GM19452 (cell line): ENCODE measurements at regions not wholly inside any gene's neighbourhood (a gene's known extent, or its start where the extent isn't known, plus 50 kb on each side); places are given as distances from the start of the nearest gene placed in this dataset.
"Not testable (repeated sequence)": the region's sequence is repeated elsewhere in the genome, so short reads cannot be mapped to it uniquely, and the experiment has no call there.

Experiments used
- ATAC-seq: cut with Tn5 transposase; IDR thresholded peaks from one replicate; pipeline ENCODE4 v1.9.1; 2021; ENCODE audit not compliant: unreplicated experiment

DNA sequence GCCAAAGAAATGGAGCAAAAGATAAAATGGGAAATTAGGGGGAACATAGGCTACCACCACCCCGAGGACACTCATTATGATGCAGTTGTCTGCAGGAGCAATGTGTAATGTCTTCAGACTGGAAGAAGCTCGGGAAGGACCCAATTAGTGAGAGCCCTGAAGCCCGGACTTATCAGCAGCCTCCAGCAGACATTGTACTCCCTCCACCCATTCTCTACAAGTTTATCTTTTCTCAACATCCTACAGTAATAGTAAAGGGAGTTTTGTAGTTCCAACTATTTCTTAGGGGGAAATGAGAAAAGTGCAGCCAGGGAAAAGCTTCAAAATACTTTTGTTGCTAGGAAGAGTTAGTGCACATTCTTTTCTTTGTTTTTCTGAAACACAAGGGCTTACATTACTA is 657.3 kb upstream of the COBL start:
- ATAC-seq, result no peak

DNA sequence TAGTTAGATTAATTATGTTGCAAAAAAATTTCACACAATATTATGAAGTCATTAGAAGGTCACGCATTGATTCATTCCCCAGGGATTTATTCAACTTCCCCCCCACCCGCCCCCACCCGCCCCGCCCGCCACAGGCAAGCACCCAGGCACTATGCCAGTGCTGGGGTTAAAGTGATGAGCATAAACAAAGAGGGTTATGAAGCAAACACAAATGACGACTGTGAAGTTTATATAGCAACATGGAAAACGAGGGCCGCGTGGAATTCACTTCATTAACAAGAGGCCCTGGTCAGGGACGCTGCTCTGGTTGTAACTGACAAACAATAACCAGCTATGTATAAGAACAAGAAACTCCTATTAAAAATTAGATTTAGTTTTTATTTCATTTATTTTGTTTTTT is 656.5 kb upstream of the COBL start:
- ATAC-seq, result no peak

DNA sequence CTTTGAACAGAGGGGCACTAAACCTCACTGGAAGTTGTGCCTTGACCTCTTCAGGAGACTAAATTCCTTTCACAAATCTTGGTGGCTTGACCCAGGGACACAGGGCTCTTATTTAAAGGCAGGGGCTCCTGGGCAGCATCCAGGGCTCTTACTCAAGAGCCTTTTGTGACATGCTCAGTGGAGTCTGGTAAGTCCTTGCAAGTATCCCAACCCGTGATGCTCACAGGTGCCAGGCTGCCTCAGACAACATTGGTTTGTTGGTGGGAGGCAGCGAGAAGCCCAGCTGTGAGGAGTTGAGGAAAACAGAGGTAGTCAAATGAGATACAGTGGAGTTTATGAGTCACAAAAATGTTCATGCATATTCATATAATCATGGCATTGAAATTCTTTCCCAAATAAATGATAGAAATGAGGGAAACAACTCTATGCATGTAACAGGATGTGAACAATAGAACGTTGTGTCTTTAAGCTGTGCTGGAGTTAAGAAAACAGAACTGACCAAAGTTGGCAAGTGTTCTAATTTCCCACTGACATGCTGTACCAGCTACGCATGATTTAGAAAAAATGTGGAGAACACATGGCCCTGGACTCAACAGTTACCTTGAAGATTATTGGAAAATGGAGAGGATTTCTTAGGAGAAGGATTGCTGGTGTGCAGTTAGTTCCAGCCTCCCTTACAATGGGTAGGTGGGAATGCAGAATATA is 654.5 kb upstream of the COBL start:
- ATAC-seq, result no peak

DNA sequence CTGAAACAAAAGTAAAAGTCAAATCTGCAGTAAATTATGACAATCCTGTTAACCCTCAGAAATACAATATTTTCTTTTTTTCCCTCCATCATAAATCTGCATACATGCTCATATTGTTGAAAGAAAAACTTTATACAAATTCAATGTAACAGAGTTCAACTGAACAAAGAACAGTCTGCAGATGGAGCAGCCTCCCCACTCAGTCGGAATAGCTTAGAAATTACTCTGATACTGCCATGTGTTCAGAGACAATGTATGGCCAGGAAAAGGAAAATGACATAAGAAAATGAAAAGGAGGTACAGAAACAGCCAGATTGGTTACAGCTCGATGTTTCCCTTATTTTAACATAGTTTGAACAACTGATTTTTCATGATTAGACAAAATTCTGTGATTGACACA is 651.9 kb upstream of the COBL start:
- no peak for ATAC-seq

DNA sequence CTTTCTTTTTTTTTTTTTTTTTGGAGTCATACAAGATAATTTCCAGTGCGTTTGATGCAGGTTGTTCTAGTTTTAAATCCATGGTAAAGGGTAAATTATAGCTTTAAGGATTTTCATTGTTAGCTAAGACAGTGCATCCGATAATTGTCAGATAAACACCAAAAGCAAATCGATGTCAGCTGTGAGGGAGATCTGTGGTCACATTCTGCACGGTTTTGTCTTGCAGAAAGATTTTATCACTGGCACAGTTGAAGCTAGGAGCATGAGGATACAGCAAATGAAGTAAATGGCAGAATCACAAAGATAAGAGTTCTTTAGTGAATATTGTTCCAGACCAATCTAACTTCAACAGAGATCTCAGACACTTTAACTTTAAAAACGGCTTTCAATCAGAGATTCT is 648.8 kb upstream of the COBL start:
- ATAC-seq, result no peak

DNA sequence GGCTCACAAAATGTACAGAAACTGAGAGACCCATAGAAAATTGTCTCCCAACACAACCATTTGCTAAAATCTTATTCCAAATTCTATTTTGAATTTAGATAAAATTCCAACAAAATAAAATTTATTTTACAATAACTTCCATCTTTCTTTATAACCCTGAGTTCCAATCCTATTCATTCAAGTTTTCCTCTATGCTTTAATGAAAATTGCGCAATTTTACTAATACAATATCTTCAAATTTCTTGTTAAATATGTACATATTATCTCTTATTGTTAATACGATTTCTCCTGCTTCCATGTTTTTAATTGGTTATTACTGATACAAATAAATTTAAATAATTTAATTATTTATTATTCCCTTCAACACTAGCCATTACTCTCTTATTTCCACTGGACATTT is 645.2 kb upstream of the COBL start:
- no peak for ATAC-seq

DNA sequence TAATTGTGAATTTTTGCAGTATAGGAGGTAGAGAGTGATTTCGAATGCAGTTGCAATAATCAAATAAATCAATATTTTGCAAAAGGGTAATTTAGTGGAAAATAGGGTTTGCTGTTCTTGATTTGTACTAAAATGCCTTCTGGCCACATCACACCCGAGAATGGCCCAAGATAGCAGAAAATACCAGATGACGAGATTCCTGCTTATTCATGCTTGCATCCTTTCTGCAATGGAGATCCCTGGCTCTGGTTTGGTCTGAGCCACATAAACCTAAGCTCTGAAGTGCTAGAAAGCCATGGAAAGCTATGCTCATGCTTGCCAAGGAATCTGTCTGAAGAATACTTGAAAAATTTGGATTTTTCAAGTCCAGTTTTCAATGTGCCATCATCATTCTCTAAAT is 634.2 kb upstream of the COBL start:
- no peak for ATAC-seq

DNA sequence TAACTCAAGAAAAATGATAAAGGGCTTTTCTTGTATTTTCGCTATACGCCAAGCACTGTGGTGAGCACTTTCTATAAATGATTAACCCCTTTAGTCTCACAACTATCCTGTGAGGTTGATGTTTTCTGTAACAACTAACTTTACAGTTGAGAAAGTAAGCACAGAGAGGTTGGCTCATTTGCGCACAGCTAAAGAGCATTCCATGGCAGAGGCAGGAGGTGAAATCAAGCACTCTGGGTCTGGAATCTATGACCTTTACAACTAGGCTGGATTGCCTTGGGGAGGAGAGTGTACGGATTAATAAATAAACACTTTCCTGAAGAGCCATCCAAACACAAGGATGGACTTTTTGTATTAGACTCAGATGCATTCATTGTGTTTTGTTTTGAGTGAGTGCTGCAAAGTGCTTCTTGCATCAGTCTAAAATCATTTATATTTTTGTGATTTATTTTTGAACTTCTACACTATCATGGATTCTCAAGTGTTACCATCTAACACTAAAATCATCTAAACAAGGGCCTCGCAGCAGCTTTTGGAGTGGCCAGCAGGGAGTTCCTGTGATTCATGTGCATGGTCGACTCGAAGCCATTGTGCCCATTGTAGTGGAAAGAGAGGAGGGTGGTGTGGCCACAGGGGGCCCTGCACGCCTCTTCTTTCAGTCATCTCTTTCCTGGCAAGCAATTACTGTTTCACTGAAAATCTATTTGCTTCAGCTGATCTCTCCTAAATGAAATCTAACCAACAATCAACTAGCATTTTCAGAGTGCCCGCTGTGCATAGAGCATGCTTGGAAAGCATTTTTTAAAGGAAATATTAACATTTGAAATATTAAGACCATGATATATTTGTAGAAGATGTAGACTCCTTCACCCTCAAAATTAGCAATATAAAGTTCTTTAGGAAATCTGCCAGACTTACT is 633.4 kb upstream of the COBL start:
- ATAC-seq, result no peak

DNA sequence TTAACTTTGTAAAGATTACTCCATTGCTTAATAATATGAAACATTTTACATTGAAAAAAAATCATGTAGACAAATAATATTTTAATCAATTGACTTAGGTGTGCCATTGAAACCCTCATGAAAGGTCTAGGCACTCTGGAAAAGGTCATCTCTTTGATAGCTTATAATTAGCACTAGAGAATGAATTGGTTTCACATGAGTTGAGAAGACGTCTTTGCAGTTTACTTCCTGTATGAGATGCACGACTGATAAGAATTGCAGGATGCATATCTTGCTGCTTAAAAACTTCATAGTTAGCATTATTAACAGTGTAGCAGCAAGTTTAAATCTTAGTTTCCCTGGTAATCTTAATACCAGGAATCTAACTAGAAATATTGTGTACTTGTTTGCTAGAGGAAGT is 614.2 kb upstream of the COBL start:
- no peak for ATAC-seq

DNA sequence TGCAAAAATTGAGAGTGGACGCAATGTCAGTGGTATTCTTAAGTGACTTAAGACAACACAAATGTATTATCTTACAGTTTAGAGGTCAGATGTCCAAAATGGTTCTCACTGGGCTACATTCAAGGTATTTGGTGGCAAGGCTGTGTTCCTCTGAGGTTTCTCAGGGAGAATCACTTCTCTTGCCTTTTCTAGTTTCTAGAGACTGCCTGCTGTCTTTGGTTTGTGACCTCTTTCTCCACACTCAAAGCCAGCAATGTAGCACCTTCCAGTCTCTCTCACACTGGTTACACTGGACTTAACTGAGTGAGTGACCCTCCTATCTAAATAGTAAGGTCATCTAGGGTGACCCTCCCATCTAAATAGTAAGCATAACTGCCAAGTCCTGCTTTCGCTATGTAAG is 613.2 kb upstream of the COBL start:
- ATAC-seq, result no peak

DNA sequence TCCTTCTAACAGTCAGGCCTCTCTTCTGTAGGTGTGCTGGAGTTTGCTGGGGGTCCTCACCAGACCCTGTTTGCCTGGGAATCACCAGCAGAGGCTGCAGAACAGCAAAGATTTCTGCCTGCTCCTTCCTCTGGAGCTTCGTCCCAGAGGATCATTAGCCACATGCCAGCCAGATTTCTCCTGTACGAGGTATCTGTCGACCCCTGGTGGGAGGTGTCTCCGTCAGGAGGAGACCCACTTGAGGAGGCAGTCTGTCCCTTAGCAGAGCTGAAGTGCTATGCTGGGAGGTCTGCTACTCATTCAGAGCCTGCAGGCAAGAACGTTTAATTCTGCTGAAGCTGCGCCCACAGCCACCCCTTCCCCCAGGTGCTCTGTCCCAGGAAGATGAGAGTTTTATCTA is 611.1 kb upstream of the COBL start:
- ATAC-seq, result no peak

DNA sequence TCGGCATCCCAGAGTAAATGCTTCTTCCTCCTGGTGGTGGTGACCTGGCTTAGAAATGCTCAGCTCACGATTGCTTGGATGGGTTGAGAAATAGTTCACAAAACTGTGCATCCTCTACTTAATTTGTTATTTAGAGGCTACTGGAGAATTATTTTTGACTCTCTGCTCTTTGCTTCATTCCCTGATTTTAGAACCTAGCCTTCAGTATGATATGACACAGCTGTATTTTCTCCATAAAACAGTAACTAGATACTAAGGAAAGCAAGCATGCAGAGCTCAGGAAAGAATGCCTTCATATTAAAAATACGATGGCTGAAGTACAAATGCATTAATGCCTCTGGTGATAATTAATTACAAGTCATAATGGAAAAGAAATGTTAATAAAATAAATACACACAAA is 602.0 kb upstream of the COBL start:
- ATAC-seq, result no peak

DNA sequence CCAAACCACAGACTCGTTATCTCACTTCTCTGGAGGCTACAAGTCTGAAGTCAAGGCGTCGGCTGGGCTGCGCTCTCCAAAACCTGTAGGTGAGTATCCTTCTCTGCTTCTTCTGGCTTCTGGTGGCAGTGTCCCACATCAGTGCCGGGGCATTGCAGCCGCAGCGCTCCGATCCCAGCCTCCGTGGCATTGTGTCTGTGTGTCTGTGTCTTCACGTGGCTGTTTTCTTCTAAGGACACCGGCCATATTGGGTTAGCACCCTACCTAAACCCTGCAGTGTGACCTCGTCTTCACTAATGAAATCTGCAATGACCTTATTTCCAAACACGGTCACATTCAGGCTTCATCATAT is 584.9 kb upstream of the COBL start:
- ATAC-seq, result no peak

DNA sequence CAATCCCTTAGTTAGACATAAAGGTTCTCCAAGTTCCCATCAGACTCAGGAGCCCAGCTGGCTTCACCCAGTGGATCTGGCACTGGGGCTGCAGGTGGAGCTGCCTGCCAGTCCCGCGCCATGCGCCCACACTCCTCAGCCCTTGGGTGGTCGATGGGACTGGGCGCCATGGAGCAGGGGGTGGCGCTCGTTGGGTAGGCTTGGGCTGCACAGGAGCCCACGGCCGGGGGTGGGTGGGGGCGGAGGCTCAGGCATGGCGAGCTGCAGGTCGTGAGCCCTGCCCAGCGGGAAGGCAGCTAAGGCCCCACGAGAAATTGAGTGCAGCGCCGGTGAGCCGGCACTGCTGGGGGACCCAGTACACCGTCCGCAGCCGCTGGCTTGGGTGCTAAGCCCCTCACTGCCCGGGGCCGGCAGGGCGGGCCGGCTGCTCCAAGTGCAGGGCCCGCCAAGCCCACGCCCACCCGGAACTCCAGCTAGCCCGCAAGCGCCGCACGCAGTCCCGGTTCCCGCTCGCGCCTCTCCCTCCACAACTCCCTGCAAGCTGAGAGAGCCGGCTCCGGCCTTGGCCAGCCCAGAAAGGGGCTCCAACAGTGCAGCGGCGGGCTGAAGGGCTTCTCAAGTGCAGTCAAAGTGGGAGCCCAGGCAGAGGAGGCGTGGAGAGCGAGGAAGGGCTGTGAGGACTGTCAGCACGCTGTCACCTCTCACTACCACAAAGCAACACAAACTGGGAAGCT is 584.3 kb upstream of the COBL start:
- not testable (repeated sequence) for ATAC-seq

DNA sequence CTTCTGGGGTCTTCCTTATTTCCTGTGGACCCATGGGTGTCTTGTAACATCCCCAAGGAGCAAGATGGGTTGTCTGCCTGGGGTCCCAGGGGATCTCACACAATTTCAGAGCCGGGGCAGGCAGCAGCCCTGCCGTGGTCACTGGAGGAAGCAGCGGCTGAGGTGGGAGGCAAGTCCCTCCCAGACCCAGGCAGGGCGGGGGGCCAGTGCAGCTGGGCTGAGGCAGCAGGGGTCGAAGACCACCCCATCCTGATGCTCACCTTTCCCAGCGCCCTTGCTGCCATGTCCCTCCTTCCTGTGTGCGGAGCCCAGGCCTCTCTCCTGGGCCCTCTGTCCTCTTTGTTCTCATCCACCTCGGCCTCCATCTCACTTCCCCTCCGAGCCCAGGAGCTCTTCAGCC is 583.0 kb upstream of the COBL start:
- ATAC-seq, result no peak

DNA sequence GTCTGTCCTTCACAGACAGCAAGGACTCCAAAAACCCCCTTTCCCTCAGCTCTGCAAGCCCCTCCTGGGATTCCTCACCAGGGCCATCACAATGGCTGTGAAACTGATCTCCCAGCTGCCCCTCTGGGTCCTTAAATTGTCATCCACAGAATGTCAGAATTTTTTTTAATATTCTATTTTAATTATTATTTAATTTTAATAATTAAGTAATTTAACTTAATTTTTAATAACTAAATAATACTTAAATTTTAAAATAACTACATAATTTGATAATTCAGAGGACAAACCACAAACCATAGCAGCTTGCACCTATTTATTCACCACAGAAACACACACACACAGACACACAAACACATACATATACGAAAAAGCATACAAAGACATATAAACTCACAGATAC is 565.8 kb upstream of the COBL start:
- ATAC-seq, result no peak

DNA sequence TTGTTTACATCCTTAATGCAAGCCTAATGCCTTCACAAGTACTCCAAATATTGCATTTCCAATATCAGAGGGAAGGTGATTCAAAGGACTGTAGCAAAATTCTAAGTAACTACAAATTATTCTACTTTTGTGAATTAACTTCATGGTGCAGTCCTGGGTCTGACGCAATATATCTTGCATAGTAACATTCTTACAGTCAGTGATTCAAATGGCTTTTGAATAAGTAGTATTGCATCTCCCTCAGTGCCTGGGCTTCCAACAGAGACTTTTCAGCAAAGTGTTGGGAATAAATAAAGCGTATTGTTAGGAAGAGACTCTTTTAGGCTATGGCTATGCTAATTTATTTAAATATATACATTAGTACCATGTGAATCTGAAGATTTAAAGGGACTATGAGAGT is 564.7 kb upstream of the COBL start:
- no peak for ATAC-seq

DNA sequence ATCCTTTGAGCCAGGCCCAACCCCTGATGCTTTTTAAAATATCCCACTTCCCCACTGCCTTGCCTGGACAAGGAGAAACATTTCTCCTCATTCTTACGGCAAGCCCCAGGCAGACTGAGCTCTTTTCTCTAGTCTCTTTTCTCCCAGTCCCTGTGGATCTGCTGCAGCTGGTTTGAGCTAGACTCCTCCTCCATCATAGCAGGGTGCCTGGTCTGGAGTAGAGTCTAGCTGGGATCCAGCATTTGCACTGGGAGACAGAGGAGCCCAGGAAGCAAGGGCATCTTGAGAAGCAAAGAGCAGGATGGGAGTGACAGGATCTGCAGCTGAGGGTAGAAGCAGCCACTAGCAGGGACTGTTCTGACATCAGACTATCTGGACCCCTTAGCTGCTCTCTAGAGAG is 562.3 kb upstream of the COBL start:
- ATAC-seq, result no peak

DNA sequence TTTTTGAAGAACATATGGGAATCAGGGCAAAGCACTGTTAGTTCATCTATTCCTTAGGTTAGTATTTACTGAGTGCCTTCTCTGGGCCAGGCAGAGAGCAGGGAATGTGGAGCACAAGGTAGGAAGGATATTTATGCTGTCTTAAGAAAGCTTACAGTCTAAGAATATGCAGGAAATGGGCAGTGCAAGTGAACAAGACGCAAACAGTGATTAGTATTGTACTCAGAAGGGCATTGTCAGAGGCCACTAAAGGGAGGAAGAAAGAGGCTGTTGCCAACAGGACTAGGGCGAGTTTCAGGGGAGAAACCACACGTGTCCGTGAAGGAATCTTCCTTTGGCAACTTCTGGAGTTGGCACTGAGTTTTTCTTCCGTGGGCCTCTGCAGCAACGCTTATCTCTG is 552.8 kb upstream of the COBL start:
- no peak for ATAC-seq

DNA sequence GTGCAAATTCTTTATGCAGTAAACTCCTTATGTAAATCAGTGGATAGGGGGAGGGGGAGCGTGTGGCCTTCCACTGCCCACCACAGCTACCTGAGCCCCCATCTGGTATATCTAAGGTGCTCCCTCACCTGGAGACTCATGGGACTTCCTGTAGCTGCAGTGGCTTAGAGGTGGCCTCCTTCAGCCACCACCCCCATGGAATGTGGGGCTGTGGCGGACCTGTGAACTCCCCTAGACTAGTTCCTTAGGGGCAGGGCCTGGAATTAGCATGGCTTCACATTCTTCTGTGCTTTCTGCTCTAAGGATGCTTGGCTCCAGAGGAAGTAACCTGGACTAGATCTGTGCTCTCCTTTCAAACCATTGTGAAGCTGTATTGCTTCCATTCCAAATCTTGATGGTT is 550.5 kb upstream of the COBL start:
- no peak for ATAC-seq

DNA sequence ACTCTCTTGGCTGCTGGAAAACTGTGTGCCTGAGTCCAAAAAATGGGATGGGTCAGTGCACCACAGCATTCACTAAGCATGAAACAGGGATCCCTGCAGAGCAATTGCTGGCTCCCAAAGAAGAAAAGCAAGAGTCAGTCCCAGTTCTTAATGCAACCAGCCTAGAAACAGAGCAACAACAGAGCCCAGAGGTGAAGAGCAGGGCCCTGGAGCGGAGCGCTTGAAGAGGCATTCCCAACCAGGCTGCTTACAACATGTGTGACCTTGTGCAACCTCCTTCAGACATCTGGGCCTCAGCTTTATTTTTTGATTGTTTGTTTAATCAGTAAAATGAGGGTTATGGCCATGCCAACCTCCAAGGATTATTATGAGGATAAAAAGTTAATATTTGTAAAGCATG is 543.7 kb upstream of the COBL start:
- ATAC-seq, result no peak

DNA sequence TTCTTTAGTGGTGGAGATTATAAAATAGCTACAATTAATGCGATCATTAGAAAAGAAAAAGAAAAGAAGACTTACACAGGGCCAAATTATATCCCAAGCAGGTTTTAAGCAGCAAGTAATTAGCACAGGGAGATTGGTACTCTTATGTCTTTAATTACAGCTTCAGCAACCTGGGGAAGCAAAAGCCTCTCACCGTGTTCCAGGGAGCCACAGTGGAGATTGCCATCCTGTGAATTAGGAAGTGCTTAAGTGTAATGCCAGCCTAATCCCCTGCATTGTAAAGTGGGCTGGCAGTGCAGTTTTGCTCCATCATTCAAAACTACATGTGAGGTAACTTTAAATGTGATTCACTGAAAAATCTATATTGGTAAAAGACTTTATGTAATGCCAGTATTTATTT is 533.5 kb upstream of the COBL start:
- no peak for ATAC-seq
